Choroid plexus epithelial cell (primary cell): ENCODE measurements at regions not wholly inside any gene's neighbourhood (a gene's known extent, or its start where the extent isn't known, plus 50 kb on each side); places are given as distances from the start of the nearest gene placed in this dataset.

Source experiments
- DNase-seq: peaks from one replicate; pipeline ENCODE4 v3.0.0-alpha.2; 2010; ENCODE audit warnings: low read depth
- H3K4me3 ChIP-seq: 2 replicates; pipeline ENCODE4 v1.5.1; 2011; ENCODE audit warnings: low read depth, mild to moderate bottlenecking, control low read depth, low read length, moderate library complexity
- TF ChIP-seq, protein P1 (sequence below): conservative IDR thresholded peaks from 2 replicates; pipeline ENCODE4 v1.5.1; 2011; ENCODE audit warnings: low read depth, mild to moderate bottlenecking, control low read depth, inconsistent platforms, low read length, moderate library complexity

- no peak for DNase-seq
- TF ChIP-seq, protein P1, sequence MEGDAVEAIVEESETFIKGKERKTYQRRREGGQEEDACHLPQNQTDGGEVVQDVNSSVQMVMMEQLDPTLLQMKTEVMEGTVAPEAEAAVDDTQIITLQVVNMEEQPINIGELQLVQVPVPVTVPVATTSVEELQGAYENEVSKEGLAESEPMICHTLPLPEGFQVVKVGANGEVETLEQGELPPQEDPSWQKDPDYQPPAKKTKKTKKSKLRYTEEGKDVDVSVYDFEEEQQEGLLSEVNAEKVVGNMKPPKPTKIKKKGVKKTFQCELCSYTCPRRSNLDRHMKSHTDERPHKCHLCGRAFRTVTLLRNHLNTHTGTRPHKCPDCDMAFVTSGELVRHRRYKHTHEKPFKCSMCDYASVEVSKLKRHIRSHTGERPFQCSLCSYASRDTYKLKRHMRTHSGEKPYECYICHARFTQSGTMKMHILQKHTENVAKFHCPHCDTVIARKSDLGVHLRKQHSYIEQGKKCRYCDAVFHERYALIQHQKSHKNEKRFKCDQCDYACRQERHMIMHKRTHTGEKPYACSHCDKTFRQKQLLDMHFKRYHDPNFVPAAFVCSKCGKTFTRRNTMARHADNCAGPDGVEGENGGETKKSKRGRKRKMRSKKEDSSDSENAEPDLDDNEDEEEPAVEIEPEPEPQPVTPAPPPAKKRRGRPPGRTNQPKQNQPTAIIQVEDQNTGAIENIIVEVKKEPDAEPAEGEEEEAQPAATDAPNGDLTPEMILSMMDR: no peak
- no peak overlapping the region for H3K4me3 ChIP-seq
Observed at GRCh38 chr5:173744551-173744950, 128.1 kb upstream of the BOD1 start.

GRCh38 chr5:173745123-173745522 is 128.7 kb upstream of the BOD1 start:
- no peak overlapping the region for H3K4me3 ChIP-seq
- TF ChIP-seq, protein P1: no peak
- DNase-seq: no peak

- TF ChIP-seq, protein P1: no peak
- DNase-seq: no peak
- no peak overlapping the region for H3K4me3 ChIP-seq
Observed at GRCh38 chr5:173745557-173745956, 129.1 kb upstream of the BOD1 start.

DNA sequence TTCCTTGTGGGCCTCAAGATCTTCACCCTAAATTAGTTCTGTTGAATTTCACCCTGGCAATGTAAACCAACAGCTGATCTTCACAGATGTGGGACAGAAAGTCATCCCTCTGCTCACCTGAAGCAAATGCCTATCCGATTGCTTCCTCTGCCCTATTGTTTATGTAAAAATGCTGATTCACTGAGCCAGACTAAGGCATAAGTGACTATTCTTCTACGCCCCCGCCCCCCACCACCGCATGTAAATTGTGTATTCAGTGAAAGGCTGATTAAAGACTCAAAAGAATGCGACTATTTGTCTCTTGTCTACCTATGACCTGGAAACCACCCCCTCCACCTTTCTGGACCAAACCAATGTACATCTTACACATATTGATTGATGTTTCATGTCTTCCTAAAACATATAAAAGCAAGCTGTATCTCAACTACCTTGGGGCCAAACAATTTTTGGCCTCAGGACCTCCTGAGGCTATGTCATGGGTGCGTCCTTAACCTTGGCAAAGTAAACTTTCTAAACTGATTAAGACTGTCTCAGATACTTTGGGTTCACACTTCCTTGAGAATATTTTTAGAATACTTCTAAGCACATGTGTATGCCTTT is 129.7 kb upstream of the BOD1 start:
- TF ChIP-seq, protein P1: no peak
- no peak for DNase-seq
- H3K4me3 ChIP-seq: no peak overlapping the region

GRCh38 chr5:173747876-173748275 is 131.4 kb upstream of the BOD1 start:
- DNase-seq: no peak
- TF ChIP-seq, protein P1: no peak
- no peak overlapping the region for H3K4me3 ChIP-seq

DNA sequence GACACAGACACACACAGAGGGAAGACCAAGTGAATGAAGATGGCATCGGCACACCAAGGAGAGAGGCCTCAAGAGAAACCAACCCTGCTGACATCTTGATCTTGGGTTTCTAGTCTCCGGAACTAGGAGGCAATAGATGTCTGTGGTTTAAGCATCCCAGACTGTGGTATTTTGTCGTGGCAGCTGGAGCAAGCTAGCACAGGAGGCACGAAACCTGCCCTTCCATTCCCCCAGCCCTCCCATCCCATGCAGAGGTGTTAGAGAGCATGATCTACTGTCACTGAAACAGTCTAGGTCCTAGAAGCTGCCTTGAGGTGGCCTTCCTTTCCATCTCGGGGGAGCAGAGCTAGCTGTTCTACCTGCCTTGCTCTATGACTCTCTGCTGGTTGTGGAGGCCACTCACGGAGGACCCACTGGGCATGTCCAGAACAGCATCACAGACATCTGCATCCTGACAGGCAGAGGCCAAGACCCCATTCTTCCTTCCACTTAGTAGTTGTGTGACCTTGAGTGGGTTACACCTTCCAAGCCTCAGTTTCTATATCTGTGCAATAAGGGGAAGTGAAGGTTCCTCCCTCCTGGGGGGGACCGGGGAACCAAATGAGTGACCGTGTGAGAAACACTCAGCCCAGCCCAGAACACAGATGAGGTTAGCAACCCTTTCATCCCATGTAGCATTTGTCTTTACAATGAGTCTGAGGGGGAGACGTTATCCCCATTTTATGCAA is 134.3 kb upstream of the BOD1 start:
- no peak overlapping the region for H3K4me3 ChIP-seq
- TF ChIP-seq, protein P1: no peak
- no peak for DNase-seq

DNA sequence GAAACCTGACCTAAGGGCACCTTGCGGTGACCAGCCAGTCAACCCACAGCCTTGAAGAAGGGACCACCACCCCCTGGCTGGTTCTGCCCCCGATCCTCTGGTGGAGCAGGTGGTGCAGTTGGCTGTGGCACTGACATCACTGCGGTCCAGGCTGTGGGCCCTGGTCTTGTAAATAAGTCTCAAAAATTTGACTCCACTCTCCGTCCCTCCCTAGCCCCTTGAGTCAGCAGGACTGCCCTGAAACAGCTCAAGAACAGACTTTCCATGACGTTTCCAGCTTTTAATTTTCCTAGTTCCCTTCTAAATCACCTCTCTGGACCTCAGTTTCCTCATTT is 134.8 kb upstream of the BOD1 start:
- H3K4me3 ChIP-seq: no peak overlapping the region
- no peak for DNase-seq
- TF ChIP-seq, protein P1: no peak
